ENCODE measurements at regions not wholly inside any gene's neighbourhood (a gene's known extent, or its start where the extent isn't known, plus 50 kb on each side); places are given as distances from the start of the nearest gene placed in this dataset.
"Not testable (repeated sequence)": the region's sequence is repeated elsewhere in the genome, so short reads cannot be mapped to it uniquely, and the experiment has no call there.

DNA sequence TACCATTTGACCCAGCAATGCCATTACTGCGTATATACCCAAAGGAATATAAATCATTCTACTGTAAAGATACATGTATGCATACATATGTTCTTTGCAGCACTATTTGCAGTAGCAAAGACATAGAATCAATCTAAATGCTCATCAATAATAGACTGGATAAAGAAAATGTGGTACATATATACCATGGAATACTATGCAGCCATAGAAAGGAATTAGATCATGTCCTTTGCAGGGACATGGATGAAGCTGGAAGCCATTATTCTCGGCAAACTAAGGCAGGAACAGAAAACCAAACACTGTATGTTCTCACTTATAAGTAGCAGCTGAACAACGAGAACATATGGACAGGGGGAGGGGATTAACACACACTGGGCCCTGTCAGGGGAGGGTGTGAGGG is 54.8 kb upstream of the ZNF30 start:
- H3K27me3 ChIP-seq; H3K4me1 ChIP-seq; intact Hi-C loops (cut with DNase I); DNase-seq; H3K36me3 ChIP-seq; H3K9me3 ChIP-seq; H3K27ac ChIP-seq; H3K4me3 ChIP-seq: not testable (repeated sequence)
- WGBS, 2 donors = 68 to 87% methylated on average over 3 of the region's 3 CpGs

DNA sequence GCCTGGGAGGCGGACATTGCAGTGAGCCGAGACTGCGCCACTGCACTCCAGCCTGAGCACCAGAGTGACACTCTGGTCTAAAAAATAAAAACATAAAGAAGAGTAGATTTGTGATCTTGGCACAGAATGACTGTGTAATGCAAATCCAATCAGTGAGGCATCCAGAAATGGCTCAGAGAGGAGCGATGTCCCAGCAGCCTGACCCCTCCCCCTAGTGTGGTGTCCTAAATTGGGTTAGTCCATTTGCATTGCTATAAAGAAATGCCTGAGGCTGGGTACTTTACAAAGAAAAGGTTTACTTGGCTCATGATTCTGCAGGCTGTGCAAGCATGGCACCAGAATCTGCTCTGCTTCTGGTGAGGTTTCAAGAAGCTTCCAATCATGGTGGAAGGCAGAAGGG is 59.1 kb upstream of the ZNF30 start:
- Histone ChIP-seq H3K4me3 (no peak overlapping the region), H3K9me3 (peaks cover 0 to 10% (median 0%) of the 10 kb centered on the region in 3 donors), H3K27ac (no peak overlapping the region), H3K36me3 (no peaks in the 10 kb centered on the region), H3K27me3 (no peaks in the 10 kb centered on the region), H3K4me1 (no peaks in the 10 kb centered on the region)
- 93 to 100% methylated on average over 4 of the region's 4 CpGs for WGBS, 2 donors
- intact Hi-C loops (cut with DNase I) = no loop called here
- TF ChIP-seq, protein P1, sequence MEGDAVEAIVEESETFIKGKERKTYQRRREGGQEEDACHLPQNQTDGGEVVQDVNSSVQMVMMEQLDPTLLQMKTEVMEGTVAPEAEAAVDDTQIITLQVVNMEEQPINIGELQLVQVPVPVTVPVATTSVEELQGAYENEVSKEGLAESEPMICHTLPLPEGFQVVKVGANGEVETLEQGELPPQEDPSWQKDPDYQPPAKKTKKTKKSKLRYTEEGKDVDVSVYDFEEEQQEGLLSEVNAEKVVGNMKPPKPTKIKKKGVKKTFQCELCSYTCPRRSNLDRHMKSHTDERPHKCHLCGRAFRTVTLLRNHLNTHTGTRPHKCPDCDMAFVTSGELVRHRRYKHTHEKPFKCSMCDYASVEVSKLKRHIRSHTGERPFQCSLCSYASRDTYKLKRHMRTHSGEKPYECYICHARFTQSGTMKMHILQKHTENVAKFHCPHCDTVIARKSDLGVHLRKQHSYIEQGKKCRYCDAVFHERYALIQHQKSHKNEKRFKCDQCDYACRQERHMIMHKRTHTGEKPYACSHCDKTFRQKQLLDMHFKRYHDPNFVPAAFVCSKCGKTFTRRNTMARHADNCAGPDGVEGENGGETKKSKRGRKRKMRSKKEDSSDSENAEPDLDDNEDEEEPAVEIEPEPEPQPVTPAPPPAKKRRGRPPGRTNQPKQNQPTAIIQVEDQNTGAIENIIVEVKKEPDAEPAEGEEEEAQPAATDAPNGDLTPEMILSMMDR (IDR thresholded peaks at IDR 0.05) = no peak
- no peak for TF ChIP-seq POLR2A (IDR thresholded peaks at IDR 0.05)
- DNase-seq = no peak

DNA sequence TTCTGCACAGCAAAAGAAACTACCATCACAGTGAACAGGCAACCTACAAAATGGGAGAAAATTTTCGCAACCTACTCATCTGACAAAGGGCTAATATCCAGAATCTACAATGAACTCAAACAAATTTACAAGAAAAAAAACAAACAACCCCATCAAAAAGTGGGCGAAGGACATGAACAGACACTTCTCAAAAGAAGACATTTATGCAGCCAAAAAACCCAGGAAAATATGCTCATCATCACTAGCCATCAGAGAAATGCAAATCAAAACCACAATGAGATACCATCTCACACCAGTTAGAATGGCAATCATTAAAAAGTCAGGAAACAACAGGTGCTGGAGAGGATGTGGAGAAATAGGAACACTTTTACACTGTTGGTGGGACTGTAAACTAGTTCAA is 61.5 kb upstream of the ZNF30 start:
- H3K9me3 ChIP-seq = peaks cover 0 to 10% (median 0%) of the 10 kb centered on the region in 3 donors
- H3K4me1 ChIP-seq; H3K27me3 ChIP-seq; H3K4me3 ChIP-seq; H3K36me3 ChIP-seq; intact Hi-C loops (cut with DNase I); DNase-seq; H3K27ac ChIP-seq: not testable (repeated sequence)
- WGBS, 2 donors = 75% methylated on average over 2 of the region's 2 CpGs; no CpG with 5 or more reads in 1 of the 2 donors

DNA sequence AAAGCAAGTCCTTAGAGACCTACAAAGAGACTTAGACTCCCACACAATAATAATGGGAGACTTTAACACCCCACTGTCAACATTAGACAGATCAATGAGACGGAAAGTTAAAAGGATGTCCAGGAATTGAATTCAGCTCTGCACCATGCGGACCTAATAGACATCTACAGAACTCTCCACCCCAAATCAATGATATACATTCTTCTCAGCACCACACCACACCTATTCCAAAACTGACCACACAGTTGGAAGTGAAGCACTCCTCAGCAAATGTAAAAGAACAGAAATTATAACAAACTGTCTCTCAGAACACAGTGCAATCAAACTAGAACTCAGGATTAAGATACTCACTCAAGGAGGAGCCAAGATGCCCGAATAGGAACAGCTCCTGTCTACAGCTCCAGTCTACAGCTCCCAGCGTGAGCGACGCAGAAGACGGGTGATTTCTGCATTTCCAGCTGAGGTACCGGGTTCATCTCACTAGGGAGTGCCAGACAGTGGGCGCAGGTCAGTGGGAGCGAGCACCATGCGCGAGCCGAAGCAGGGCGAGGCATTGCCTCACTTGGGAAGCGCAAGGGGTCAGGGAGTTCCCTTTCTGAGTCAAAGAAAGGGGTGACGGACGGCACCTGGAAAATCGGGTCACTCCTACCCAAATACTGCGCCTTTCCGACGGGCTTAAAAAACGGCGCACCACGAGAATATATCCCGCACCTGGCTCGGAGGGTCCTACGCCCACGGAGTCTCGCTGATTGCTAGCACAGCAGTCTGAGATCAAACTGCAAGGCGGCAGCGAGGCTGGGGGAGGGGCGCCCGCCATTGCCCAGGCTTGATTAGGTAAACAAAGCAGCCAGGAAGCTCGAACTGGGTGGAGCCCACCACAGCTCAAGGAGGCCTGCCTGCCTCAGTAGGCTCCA is 66.6 kb upstream of the ZNF30 start:
- 7 to 17% methylated on average over 6 to 8 of the region's 34 CpGs for WGBS, 2 donors
- H3K36me3 ChIP-seq; intact Hi-C loops (cut with DNase I); H3K27me3 ChIP-seq; DNase-seq; H3K9me3 ChIP-seq; H3K4me1 ChIP-seq: not testable (repeated sequence)
- Histone ChIP-seq H3K4me3 (peak overlapping the region; percentile 36 to 59 (median 47)), H3K27ac (peak overlapping the region; percentile 21 to 61 (median 54))

DNA sequence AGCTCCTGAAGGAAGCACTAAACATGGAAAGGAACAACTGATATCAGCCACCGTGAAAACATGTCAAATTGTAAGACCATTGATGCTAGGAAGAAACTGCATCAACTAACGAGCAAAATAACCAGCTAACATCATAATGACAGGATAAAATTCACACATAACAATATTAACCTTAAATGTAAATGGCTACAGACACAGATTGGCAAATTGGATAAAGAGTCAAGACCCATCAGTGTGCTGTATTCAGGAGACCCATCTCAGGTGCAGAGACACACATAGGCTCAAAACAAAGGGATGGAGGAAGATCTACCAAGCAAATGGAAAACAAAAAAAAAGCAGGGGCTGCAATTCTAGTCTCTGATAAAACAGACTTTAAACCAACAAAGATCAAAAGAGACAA is 67.4 kb upstream of the ZNF30 start:
- H3K4me1 ChIP-seq; H3K4me3 ChIP-seq; H3K27ac ChIP-seq; intact Hi-C loops (cut with DNase I); H3K27me3 ChIP-seq; H3K9me3 ChIP-seq; H3K36me3 ChIP-seq; DNase-seq: not testable (repeated sequence)
- 83 to 92% methylated on average over 2 of the region's 2 CpGs for WGBS, 2 donors

DNA sequence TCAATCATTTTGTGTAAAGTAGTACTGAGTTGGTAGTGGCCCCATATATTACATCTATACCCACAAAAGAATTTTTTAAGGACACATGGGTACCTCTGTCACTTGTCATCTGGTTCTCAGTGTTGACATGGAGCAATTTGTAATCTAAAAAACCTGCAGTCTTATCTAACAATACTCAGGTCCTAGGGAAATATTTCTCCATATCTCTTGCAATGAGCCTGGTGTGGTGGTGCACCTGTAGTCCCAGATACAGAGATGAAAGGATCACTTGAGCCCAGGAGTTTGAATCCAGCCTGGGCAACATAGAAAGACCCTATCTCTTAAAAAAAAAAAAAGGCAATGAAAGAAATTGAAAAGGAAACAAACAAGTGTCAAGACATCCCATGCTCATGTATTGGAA is 70.7 kb upstream of the ZNF30 start:
- H3K4me1 ChIP-seq = no peaks in the 10 kb centered on the region
- intact Hi-C loops (cut with DNase I) = no loop called here
- H3K9me3 ChIP-seq = no peaks in the 10 kb centered on the region
- no peak for TF ChIP-seq POLR2A (IDR thresholded peaks at IDR 0.05)
- TF ChIP-seq, protein P1 (IDR thresholded peaks at IDR 0.05) = no peak
- no peaks in the 10 kb centered on the region for H3K36me3 ChIP-seq
- H3K4me3 ChIP-seq = no peak overlapping the region
- H3K27ac ChIP-seq = no peak overlapping the region
- DNase-seq = no peak
- no peaks in the 10 kb centered on the region for H3K27me3 ChIP-seq

DNA sequence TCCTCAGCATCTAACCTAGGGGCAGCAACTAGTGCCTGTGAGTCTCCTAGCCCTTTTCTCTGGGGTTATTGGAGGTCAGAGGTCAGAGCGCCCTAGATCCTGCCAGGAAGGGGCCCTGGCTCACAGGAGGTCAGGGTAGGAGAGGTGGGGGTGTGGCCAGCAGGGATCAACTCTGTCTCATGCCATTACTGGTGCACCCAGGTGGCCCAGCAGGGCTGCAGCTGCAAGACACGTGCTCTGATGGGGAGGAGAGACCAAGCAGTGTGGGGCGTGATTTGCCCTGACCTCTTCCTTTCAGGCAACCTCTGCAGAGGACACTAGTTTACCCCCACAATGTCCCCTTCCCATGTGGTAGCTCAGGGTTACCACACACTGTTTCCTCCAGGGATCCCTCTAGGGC is 73.3 kb upstream of the ZNF30 start:
- H3K4me1 ChIP-seq = no peaks in the 10 kb centered on the region
- no peaks in the 10 kb centered on the region for H3K27me3 ChIP-seq
- no peaks in the 10 kb centered on the region for H3K36me3 ChIP-seq
- no peaks in the 10 kb centered on the region for H3K9me3 ChIP-seq
- no peak for DNase-seq
- intact Hi-C loops (cut with DNase I) = no loop called here
- H3K4me3 ChIP-seq = no peak overlapping the region
- 40 to 100% methylated on average over 1 of the region's 3 CpGs for WGBS, 2 donors
- no peak for TF ChIP-seq POLR2A (IDR thresholded peaks at IDR 0.05)
- TF ChIP-seq, protein P1 (IDR thresholded peaks at IDR 0.05) = no peak
- H3K27ac ChIP-seq = no peak overlapping the region

Data from esophagus squamous epithelium (tissue), 5 donors.